KMS-11 (cell line): ENCODE measurements at regions not wholly inside any gene's neighbourhood (a gene's known extent, or its start where the extent isn't known, plus 50 kb on each side); places are given as distances from the start of the nearest gene placed in this dataset.

Experiments used
- H2AFZ ChIP-seq: fragments of 200-600 bp; sonication (generic); 2 replicates; pipeline ENCODE4 v1.6.1; 2016; ENCODE audit warnings: antibody characterized with exemption, mixed run types, low read depth
- H3K27ac ChIP-seq: fragments of 200-600 bp; sonication (generic); 2 replicates; pipeline ENCODE4 v1.6.1; 2016; ENCODE audit warnings: mild to moderate bottlenecking, mixed run types
- H3K27me3 ChIP-seq: fragments of 200-600 bp; sonication (generic); 2 replicates; pipeline ENCODE4 v1.6.1; 2017; ENCODE audit warnings: mild to moderate bottlenecking, low read depth, mixed run types, moderate library complexity; ENCODE audit not compliant: insufficient read depth
- H3K36me3 ChIP-seq: fragments of 200-600 bp; sonication (generic); 2 replicates; pipeline ENCODE4 v1.6.1; 2017; ENCODE audit warnings: mild to moderate bottlenecking, mixed run types; ENCODE audit not compliant: insufficient read depth
- H3K4me1 ChIP-seq: fragments of 200-600 bp; sonication (generic); 2 replicates; pipeline ENCODE4 v1.6.1; 2016; ENCODE audit warnings: mild to moderate bottlenecking, low read depth, mixed run types; ENCODE audit not compliant: poor library complexity, severe bottlenecking
- H3K4me2 ChIP-seq: fragments of 200-600 bp; sonication (generic); 2 replicates; pipeline ENCODE4 v1.7.0; 2016; ENCODE audit warnings: mild to moderate bottlenecking, mixed run types
- H3K4me3 ChIP-seq: fragments of 200-600 bp; sonication (generic); IDR thresholded peaks from 2 replicates; pipeline ENCODE4 v1.6.1; 2017; ENCODE audit warnings: low read depth, low read length, mixed read lengths; ENCODE audit not compliant: insufficient read depth
- H3K79me2 ChIP-seq: fragments of 200-600 bp; sonication (generic); 2 replicates; pipeline ENCODE4 v1.6.1; 2016; ENCODE audit warnings: low read depth, mixed run types; ENCODE audit not compliant: insufficient read depth
- H3K9ac ChIP-seq: fragments of 200-600 bp; sonication (generic); 2 replicates; pipeline ENCODE4 v1.6.1; 2016; ENCODE audit warnings: mild to moderate bottlenecking, mixed run types
- H4K20me1 ChIP-seq: fragments of 200-600 bp; sonication (generic); 2 replicates; pipeline ENCODE4 v1.6.1; 2016; ENCODE audit warnings: mild to moderate bottlenecking, mixed run types; ENCODE audit not compliant: insufficient read depth
- CTCF ChIP-seq: fragments of 200-600 bp; sonication (generic); conservative IDR thresholded peaks from 2 replicates; pipeline ENCODE4 v1.6.1; 2017; ENCODE audit warnings: low read depth, mild to moderate bottlenecking, antibody characterized with exemption, low read length, moderate library complexity, mixed read lengths

GRCh38 chr6:92160226-92160625, 1259.1 kb downstream of the EPHA7 start:
- H3K27me3 ChIP-seq = no peaks in the 10 kb centered on the region
- H3K79me2 ChIP-seq = no peaks in the 10 kb centered on the region
- H3K27ac ChIP-seq = no peak overlapping the region
- no peak overlapping the region for H3K4me2 ChIP-seq
- no peak for TF ChIP-seq CTCF
- H3K9ac ChIP-seq = no peak overlapping the region
- no peak overlapping the region for H3K4me3 ChIP-seq
- no peaks in the 10 kb centered on the region for H3K36me3 ChIP-seq
- no peaks in the 10 kb centered on the region for H4K20me1 ChIP-seq
- H3K4me1 ChIP-seq = no peaks in the 10 kb centered on the region
- no peak overlapping the region for H2AFZ ChIP-seq

- no peaks in the 10 kb centered on the region for H4K20me1 ChIP-seq
- no peak overlapping the region for H3K4me2 ChIP-seq
- no peak overlapping the region for H3K9ac ChIP-seq
- no peak overlapping the region for H2AFZ ChIP-seq
- H3K4me1 ChIP-seq = no peaks in the 10 kb centered on the region
- TF ChIP-seq CTCF = no peak
- H3K27me3 ChIP-seq = no peaks in the 10 kb centered on the region
- H3K79me2 ChIP-seq = no peaks in the 10 kb centered on the region
- no peak overlapping the region for H3K27ac ChIP-seq
- no peaks in the 10 kb centered on the region for H3K36me3 ChIP-seq
- H3K4me3 ChIP-seq = no peak overlapping the region
These were observed 1260.3 kb downstream of the EPHA7 start for GRCh38 chr6:92159046-92159445.

- H3K27ac ChIP-seq = no peak overlapping the region
- TF ChIP-seq CTCF = no peak
- H4K20me1 ChIP-seq = no peaks in the 10 kb centered on the region
- H3K27me3 ChIP-seq = no peaks in the 10 kb centered on the region
- H3K36me3 ChIP-seq = no peaks in the 10 kb centered on the region
- H2AFZ ChIP-seq = no peak overlapping the region
- H3K4me2 ChIP-seq = no peak overlapping the region
- H3K79me2 ChIP-seq = no peaks in the 10 kb centered on the region
- H3K4me3 ChIP-seq = no peak overlapping the region
- no peaks in the 10 kb centered on the region for H3K4me1 ChIP-seq
- H3K9ac ChIP-seq = no peak overlapping the region
These were observed 1268.8 kb downstream of the EPHA7 start for GRCh38 chr6:92150553-92150952.

- H3K4me2 ChIP-seq = no peak overlapping the region
- no peak overlapping the region for H3K27ac ChIP-seq
- TF ChIP-seq CTCF = no peak
- H3K36me3 ChIP-seq = no peaks in the 10 kb centered on the region
- H3K79me2 ChIP-seq = no peaks in the 10 kb centered on the region
- no peaks in the 10 kb centered on the region for H3K27me3 ChIP-seq
- no peaks in the 10 kb centered on the region for H4K20me1 ChIP-seq
- no peaks in the 10 kb centered on the region for H3K4me1 ChIP-seq
- no peak overlapping the region for H3K9ac ChIP-seq
- no peak overlapping the region for H2AFZ ChIP-seq
- no peak overlapping the region for H3K4me3 ChIP-seq
These were observed 1272.1 kb downstream of the EPHA7 start for GRCh38 chr6:92147246-92147645.

- Histone ChIP-seq H3K36me3 (no peaks in the 10 kb centered on the region), H3K27me3 (no peaks in the 10 kb centered on the region), H3K4me2 (no peak overlapping the region), H3K27ac (no peak overlapping the region), H3K79me2 (no peaks in the 10 kb centered on the region), H4K20me1 (no peaks in the 10 kb centered on the region), H3K4me1 (no peaks in the 10 kb centered on the region), H3K9ac (no peak overlapping the region), H3K4me3 (no peak overlapping the region), H2AFZ (no peak overlapping the region)
- no peak for TF ChIP-seq CTCF
These were observed 1279.8 kb downstream of the EPHA7 start for GRCh38 chr6:92139601-92140000.
